Transverse colon (tissue), 4 donors: ENCODE measurements at regions not wholly inside any gene's neighbourhood (a gene's known extent, or its start where the extent isn't known, plus 50 kb on each side); places are given as distances from the start of the nearest gene placed in this dataset.

ENCODE experiments used
- DNase-seq: peaks from one replicate; pipeline ENCODE4 v3.0.0-alpha.2; 2019
- H3K27ac ChIP-seq, 4 donors: fragments of 200-600 bp; sonication (generic); 2 replicates each; pipeline ENCODE4 v1.5.1; 2016 to 2018; ENCODE audit warnings: inconsistent platforms in 4 of 4
- H3K27me3 ChIP-seq: fragments of 200-600 bp; sonication (generic); 2 replicates; pipeline ENCODE4 v1.5.1; 2017; ENCODE audit warnings: inconsistent platforms
- H3K36me3 ChIP-seq, 4 donors: fragments of 200-600 bp; sonication (generic); 2 replicates each; pipeline ENCODE4 v1.5.1; 2017 to 2019; ENCODE audit warnings: inconsistent platforms in 4 of 4
- H3K4me1 ChIP-seq, 4 donors: fragments of 200-600 bp; sonication (generic); 2 replicates each; pipeline ENCODE4 v1.5.1; 2017 to 2020; ENCODE audit warnings: inconsistent platforms in 4 of 4
- H3K4me3 ChIP-seq, 4 donors: fragments of 200-600 bp; sonication (generic); 1 replicate in 1 of 4; 2 replicates in 3 of 4; pipeline versions ENCODE4 v1.5.1 to v1.6.1; 2017 to 2019; ENCODE audit warnings: inconsistent platforms in 4 of 4
- H3K9me3 ChIP-seq, 2 donors: fragments of 200-600 bp; sonication (generic); 2 replicates each; pipeline ENCODE4 v1.5.1; 2017 to 2019; ENCODE audit warnings: inconsistent platforms in 2 of 2
- EP300 ChIP-seq: sonication (generic); formaldehyde crosslinking; IDR thresholded peaks from one replicate; pipeline ENCODE4 v1.6.1; 2017; ENCODE audit warnings: antibody characterized with exemption, low read depth
- POLR2A ChIP-seq: fragments of 450-650 bp; IDR thresholded peaks from one replicate; pipeline ENCODE4 v1.6.1; 2016; ENCODE audit warnings: antibody characterized with exemption, mild to moderate bottlenecking, moderate library complexity
- POLR2AphosphoS5 ChIP-seq, 3 donors: sonication (generic); formaldehyde crosslinking; IDR thresholded peaks; one replicate each; pipeline ENCODE4 v1.6.1; 2016; ENCODE audit warnings: antibody characterized with exemption in 3 of 3
- WGBS, 2 donors: methylation state at CpG; one replicate each; pipeline ENCODE4 v1.1.5; 2018; ENCODE audit warnings: low coverage in 1 of 2; 5-methylcytosine and 5-hydroxymethylcytosine counted together
- in situ Hi-C, 4 donors: fragments of 200-750 bp; cut with MboI; loops; one replicate each; pipeline versions ENCODE4 v1.15.0 to v1.15.1; 2017; ENCODE audit warnings: low sequenced_read_pairs in 3 of 4, low pct_ligation_motif_present in 1 of 4, low pct_unique_long_range_greater_than_20kb in 1 of 4
- intact Hi-C: fragments of 100-400 bp; cut with DNase I; formaldehyde crosslinking; loops from one replicate; pipeline ENCODE4 v1.15.1; 2023; ENCODE audit warnings: low total_unique reads
- TF ChIP-seq, protein P1 (sequence below), 5 experiments: fragments of 200-600 bp in 3 of 5; fragments of 450-650 bp in 2 of 5; sonication (generic) in 3 of 5; IDR thresholded peaks; 1 replicate in 2 of 5; 2 replicates in 3 of 5; pipeline ENCODE4 v1.5.1; 2016 to 2017; ENCODE audit warnings: antibody characterized with exemption in 5 of 5, inconsistent platforms in 3 of 5, mild to moderate bottlenecking in 2 of 5, moderate library complexity in 1 of 5

GRCh38 chr9:28925157-28925556 is 1351.9 kb upstream of the C9orf72 start:
- DNase-seq = no peak
- Histone ChIP-seq H3K4me1 (no peaks in the 10 kb centered on the region), H3K27ac (no peak overlapping the region), H3K4me3 (no peak overlapping the region), H3K9me3 (no peaks in the 10 kb centered on the region), H3K36me3 (no peaks in the 10 kb centered on the region), H3K27me3 (no peaks in the 10 kb centered on the region)
- 68 to 78% methylated on average over 2 to 3 of the region's 3 CpGs for WGBS, 2 donors
- intact Hi-C loops = no loop called here
- in situ Hi-C loops = no loop called here
- TF ChIP-seq, protein P1, sequence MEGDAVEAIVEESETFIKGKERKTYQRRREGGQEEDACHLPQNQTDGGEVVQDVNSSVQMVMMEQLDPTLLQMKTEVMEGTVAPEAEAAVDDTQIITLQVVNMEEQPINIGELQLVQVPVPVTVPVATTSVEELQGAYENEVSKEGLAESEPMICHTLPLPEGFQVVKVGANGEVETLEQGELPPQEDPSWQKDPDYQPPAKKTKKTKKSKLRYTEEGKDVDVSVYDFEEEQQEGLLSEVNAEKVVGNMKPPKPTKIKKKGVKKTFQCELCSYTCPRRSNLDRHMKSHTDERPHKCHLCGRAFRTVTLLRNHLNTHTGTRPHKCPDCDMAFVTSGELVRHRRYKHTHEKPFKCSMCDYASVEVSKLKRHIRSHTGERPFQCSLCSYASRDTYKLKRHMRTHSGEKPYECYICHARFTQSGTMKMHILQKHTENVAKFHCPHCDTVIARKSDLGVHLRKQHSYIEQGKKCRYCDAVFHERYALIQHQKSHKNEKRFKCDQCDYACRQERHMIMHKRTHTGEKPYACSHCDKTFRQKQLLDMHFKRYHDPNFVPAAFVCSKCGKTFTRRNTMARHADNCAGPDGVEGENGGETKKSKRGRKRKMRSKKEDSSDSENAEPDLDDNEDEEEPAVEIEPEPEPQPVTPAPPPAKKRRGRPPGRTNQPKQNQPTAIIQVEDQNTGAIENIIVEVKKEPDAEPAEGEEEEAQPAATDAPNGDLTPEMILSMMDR (IDR thresholded peaks at IDR 0.05) = no peak
- TF ChIP-seq EP300 (no peak), POLR2A (no peak), POLR2AphosphoS5 (IDR thresholded peaks at IDR 0.05) (no peak)

- H3K27ac ChIP-seq = no peak overlapping the region
- no peaks in the 10 kb centered on the region for H3K9me3 ChIP-seq
- H3K36me3 ChIP-seq = no peaks in the 10 kb centered on the region
- WGBS, 2 donors = 81 to 93% methylated on average over 3 of the region's 3 CpGs
- intact Hi-C loops = no loop called here
- no peak for DNase-seq
- H3K27me3 ChIP-seq = no peaks in the 10 kb centered on the region
- no peaks in the 10 kb centered on the region for H3K4me1 ChIP-seq
- TF ChIP-seq POLR2A (no peak), POLR2AphosphoS5 (IDR thresholded peaks at IDR 0.05) (no peak), EP300 (no peak)
- TF ChIP-seq, protein P1 (IDR thresholded peaks at IDR 0.05) = no peak
- in situ Hi-C loops = no loop called here
- H3K4me3 ChIP-seq = no peak overlapping the region
These were observed 1353.0 kb upstream of the C9orf72 start for GRCh38 chr9:28926306-28926705.

- Histone ChIP-seq H3K27me3 (no peaks in the 10 kb centered on the region), H3K4me3 (no peak overlapping the region), H3K36me3 (no peaks in the 10 kb centered on the region), H3K4me1 (no peaks in the 10 kb centered on the region), H3K27ac (no peak overlapping the region), H3K9me3 (no peaks in the 10 kb centered on the region)
- in situ Hi-C loops = no loop called here
- DNase-seq = no peak
- 84 to 93% methylated on average over 1 of the region's 1 CpG for WGBS, 2 donors
- TF ChIP-seq POLR2AphosphoS5 (IDR thresholded peaks at IDR 0.05) (no peak), POLR2A (no peak), EP300 (no peak)
- TF ChIP-seq, protein P1 (IDR thresholded peaks at IDR 0.05) = no peak
- intact Hi-C loops = no loop called here
These were observed 1354.4 kb upstream of the C9orf72 start for GRCh38 chr9:28927691-28928090.

DNA sequence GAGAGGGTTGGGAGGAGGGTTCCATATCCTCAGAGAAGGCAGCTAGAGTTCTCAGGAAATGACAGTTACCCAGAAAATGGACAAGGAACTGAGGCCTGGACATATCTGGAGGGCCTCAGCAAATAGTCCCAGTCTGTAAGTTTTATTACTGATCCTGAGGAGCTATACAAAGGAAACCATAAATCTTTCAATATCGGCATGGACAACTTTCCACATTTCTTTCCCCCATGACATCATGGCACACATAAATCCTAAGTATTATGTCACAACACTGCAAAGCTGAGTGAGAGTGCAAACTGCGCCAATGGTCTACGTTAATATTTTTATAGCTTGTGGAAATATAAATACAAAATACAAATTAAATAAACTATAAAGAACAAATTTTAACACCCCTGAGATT is 1356.2 kb upstream of the C9orf72 start:
- TF ChIP-seq POLR2AphosphoS5 (IDR thresholded peaks at IDR 0.05) (no peak), POLR2A (no peak), EP300 (no peak)
- TF ChIP-seq, protein P1 (IDR thresholded peaks at IDR 0.05) = no peak
- no peak for DNase-seq
- Histone ChIP-seq H3K4me3 (no peak overlapping the region), H3K27ac (no peak overlapping the region), H3K9me3 (no peaks in the 10 kb centered on the region), H3K4me1 (no peaks in the 10 kb centered on the region), H3K27me3 (no peaks in the 10 kb centered on the region), H3K36me3 (no peaks in the 10 kb centered on the region)
- in situ Hi-C loops = no loop called here
- intact Hi-C loops = no loop called here
- 70 to 81% methylated on average over 3 of the region's 3 CpGs for WGBS, 2 donors
